HepG2 (cell line): ENCODE measurements at regions not wholly inside any gene's neighbourhood (a gene's known extent, or its start where the extent isn't known, plus 50 kb on each side); places are given as distances from the start of the nearest gene placed in this dataset.

Experiments
- ATAC-seq: fragments of 200-7000 bp; cut with Tn5 transposase; 3 replicates; pipeline ENCODE4 v1.9.1; 2020; ENCODE audit warnings: mild to moderate bottlenecking, moderate library complexity
- BruUV-seq: library from RNA; stranded (reverse); fragments of 400-500 nt; replicated peaks from 2 replicates; lab custom pipeline; 2021; lab: Mats Ljungman, UMichigan
- CTCF ChIA-PET: fragments of 300-600 bp; formaldehyde crosslinking; extraction: SDS; loops from one replicate; lab custom pipeline; 2021; ENCODE audit warnings: low total read pairs, inconsistent platforms, low intra/inter-chr PET ratio; lab: Yijun Ruan, JAX
- POLR2A ChIA-PET: fragments of 350-600 bp; sonication (Branson Sonifier 250); formaldehyde crosslinking; loops from one replicate; lab custom pipeline; 2020; ENCODE audit warnings: antibody characterized with exemption, inconsistent platforms; lab: Yijun Ruan, JAX
- DNase-seq: peaks from one replicate; pipeline ENCODE4 v3.0.0-alpha.2; 2015; ENCODE audit warnings: low spot score
- FAIRE-seq: peaks from 3 replicates; lab custom pipeline; 2011; peaks lifted over from hg19 to GRCh38; lab: Jason Lieb, UNC
- H2AFZ ChIP-seq: one replicate; pipeline ENCODE4 v1.6.1; 2011; ENCODE audit warnings: low read length, inconsistent platforms
- H3K27ac ChIP-seq: fragments of 300-600 bp; 3 replicates; pipeline ENCODE4 v1.8.0; 2011; ENCODE audit warnings: mixed run types, mild to moderate bottlenecking, mixed read lengths, low read length, inconsistent platforms; ENCODE audit not compliant: insufficient read depth; ENCODE audit errors: extremely low read length
- H3K27me3 ChIP-seq, 2 experiments: fragments of 200-600 bp in 1 of 2; 2 replicates in 1 of 2; 3 replicates in 1 of 2; pipeline versions ENCODE4 v1.6.0 to v1.8.0; 2011; ENCODE audit warnings: low read length in 2 of 2, mild to moderate bottlenecking in 2 of 2, moderate library complexity in 2 of 2, inconsistent platforms in 1 of 2; ENCODE audit not compliant: insufficient read depth in 2 of 2, control insufficient read depth in 1 of 2
- H3K36me3 ChIP-seq, 2 experiments: fragments of 200-600 bp in 1 of 2; replicated peaks in 1 of 2; 2 replicates in 1 of 2; 3 replicates in 1 of 2; pipeline versions ENCODE4 v1.5.1 to v1.8.0; 2011; ENCODE audit warnings: low read length in 2 of 2, inconsistent platforms in 1 of 2; ENCODE audit not compliant: insufficient read depth in 2 of 2, control insufficient read depth in 1 of 2
- H3K4me1 ChIP-seq: 2 replicates; pipeline ENCODE4 v1.5.1; 2012; ENCODE audit warnings: low read length, inconsistent platforms; ENCODE audit not compliant: insufficient read depth
- H3K4me2 ChIP-seq: 2 replicates; pipeline ENCODE4 v1.6.0; 2011; ENCODE audit warnings: low read depth, low read length, inconsistent platforms
- H3K4me3 ChIP-seq, 3 experiments: fragments of 200-600 bp in 1 of 3; sonication (generic), shearing (Covaris generic) in 1 of 3; replicated peaks in 1 of 3; 2 replicates each; pipeline ENCODE4 v1.5.1; 2011 to 2016; ENCODE audit warnings: low read length in 3 of 3, inconsistent platforms in 2 of 3, low read depth in 2 of 3, mild to moderate bottlenecking in 2 of 3, control low read depth in 1 of 3, mixed read lengths in 1 of 3; ENCODE audit not compliant: insufficient read depth in 1 of 3
- H3K79me2 ChIP-seq: one replicate; pipeline ENCODE4 v1.6.1; 2011; ENCODE audit warnings: low read length, inconsistent platforms; ENCODE audit not compliant: insufficient read depth
- H3K9ac ChIP-seq: 2 replicates; pipeline ENCODE4 v1.6.0; 2011; ENCODE audit warnings: mild to moderate bottlenecking, low read depth, low read length, inconsistent platforms; ENCODE audit not compliant: insufficient read depth
- H3K9me3 ChIP-seq: 2 replicates; pipeline ENCODE4 v1.5.1; 2012; ENCODE audit warnings: mild to moderate bottlenecking, low read length
- H4K20me1 ChIP-seq: 2 replicates; pipeline ENCODE4 v1.6.0; 2011; ENCODE audit warnings: inconsistent platforms, mild to moderate bottlenecking, low read length, moderate library complexity; ENCODE audit not compliant: insufficient read depth
- AGO2 ChIP-seq: fragments of 200-400 bp; formaldehyde crosslinking; optimal IDR thresholded peaks from 2 replicates; pipeline ENCODE3; 2017; ENCODE audit warnings: mild to moderate bottlenecking, low read depth, low read length, moderate library complexity
- BRD4 ChIP-seq: sonication (generic); formaldehyde crosslinking; IDR thresholded peaks from 2 replicates; pipeline ENCODE4 v1.4.0; 2020; ENCODE audit warnings: missing genetic modification reagents
- KLF13 ChIP-seq: sonication (generic); formaldehyde crosslinking; IDR thresholded peaks from 2 replicates; pipeline ENCODE4 v1.4.0; 2020; ENCODE audit warnings: mild to moderate bottlenecking, missing genetic modification reagents
- KMT2A ChIP-seq: sonication (generic); formaldehyde crosslinking; IDR thresholded peaks from 2 replicates; pipeline ENCODE4 v1.4.0; 2020; ENCODE audit warnings: missing genetic modification reagents
- LBX2 ChIP-seq: sonication (generic); formaldehyde crosslinking; IDR thresholded peaks from 2 replicates; pipeline ENCODE4 v1.5.0; 2020; ENCODE audit warnings: missing genetic modification reagents, mild to moderate bottlenecking, borderline replicate concordance
- MIXL1 ChIP-seq: IDR thresholded peaks from 2 replicates; pipeline ENCODE4 v1.6.1; 2016
- MXD1 ChIP-seq: sonication (generic); formaldehyde crosslinking; IDR thresholded peaks from 2 replicates; pipeline ENCODE4 v1.4.0; 2020; ENCODE audit warnings: mild to moderate bottlenecking, missing genetic modification reagents
- RCOR2 ChIP-seq: IDR thresholded peaks from 2 replicates; pipeline ENCODE4 v1.6.1; 2016; ENCODE audit warnings: missing biosample characterization, missing genetic modification reagents
- SIX4 ChIP-seq: sonication (generic); formaldehyde crosslinking; IDR thresholded peaks from 2 replicates; pipeline ENCODE4 v1.4.0; 2020; ENCODE audit warnings: missing genetic modification reagents
- SPEN ChIP-seq: sonication (generic); formaldehyde crosslinking; IDR thresholded peaks from 2 replicates; pipeline ENCODE4 v1.5.1; 2020; ENCODE audit warnings: low read depth, mild to moderate bottlenecking, missing genetic modification reagents
- SUZ12 ChIP-seq: fragments of 150-350 bp; IDR thresholded peaks from 2 replicates; pipeline ENCODE4 v1.6.1; 2014; ENCODE audit warnings: low read depth, low read length
- ZBTB46 ChIP-seq: sonication (generic); formaldehyde crosslinking; IDR thresholded peaks from 2 replicates; pipeline ENCODE4 v1.4.0; 2020; ENCODE audit warnings: mild to moderate bottlenecking, missing genetic modification reagents, borderline replicate concordance
- ZFP1 ChIP-seq: IDR thresholded peaks from 2 replicates; pipeline ENCODE4 v1.6.1; 2016
- ZMAT3 ChIP-seq: sonication (generic); formaldehyde crosslinking; conservative IDR thresholded peaks from 2 replicates; pipeline ENCODE4 v1.7.0; 2021; ENCODE audit warnings: missing genetic modification reagents
- ZNF432 ChIP-seq: sonication (generic); formaldehyde crosslinking; IDR thresholded peaks from 2 replicates; pipeline ENCODE4 v1.5.0; 2020; ENCODE audit warnings: missing genetic modification reagents, mild to moderate bottlenecking, borderline replicate concordance
- ZNF451 ChIP-seq: sonication (generic); formaldehyde crosslinking; IDR thresholded peaks from 2 replicates; pipeline ENCODE4 v1.5.0; 2020; ENCODE audit warnings: mild to moderate bottlenecking, missing genetic modification reagents
- WGBS: methylation state at CpG from one replicate; pipeline ENCODE4 v1.1.6; 2017; ENCODE audit warnings: low lambda C conversion rate; 5-methylcytosine and 5-hydroxymethylcytosine counted together
- in situ Hi-C: cut with HindIII; loops from 2 replicates; pipeline ENCODE4 v1.10.0; 2017; ENCODE audit warnings: low pct_unique_long_range_greater_than_20kb; ENCODE audit not compliant: extremely low pct_ligation_motif_present
- intact Hi-C: fragments of 100-400 bp; cut with micrococcal nuclease; formaldehyde crosslinking; loops from one replicate; pipeline ENCODE4 v1.10.0; 2022; ENCODE audit not compliant: unreplicated experiment
- TF ChIP-seq, protein P1 (sequence below): sonication (generic); formaldehyde crosslinking; IDR thresholded peaks from 2 replicates; pipeline ENCODE4 v1.4.0; 2020; ENCODE audit warnings: missing genetic modification reagents

- TF ChIP-seq MXD1 (CRISPR knock-in tag) (no peak), ZBTB46 (CRISPR knock-in tag) (no peak), SPEN (CRISPR knock-in tag) (no peak)
These were observed 61.2 kb upstream of the ARHGAP20 start (continued) for GRCh38 chr11:110773442-110773841.

DNA sequence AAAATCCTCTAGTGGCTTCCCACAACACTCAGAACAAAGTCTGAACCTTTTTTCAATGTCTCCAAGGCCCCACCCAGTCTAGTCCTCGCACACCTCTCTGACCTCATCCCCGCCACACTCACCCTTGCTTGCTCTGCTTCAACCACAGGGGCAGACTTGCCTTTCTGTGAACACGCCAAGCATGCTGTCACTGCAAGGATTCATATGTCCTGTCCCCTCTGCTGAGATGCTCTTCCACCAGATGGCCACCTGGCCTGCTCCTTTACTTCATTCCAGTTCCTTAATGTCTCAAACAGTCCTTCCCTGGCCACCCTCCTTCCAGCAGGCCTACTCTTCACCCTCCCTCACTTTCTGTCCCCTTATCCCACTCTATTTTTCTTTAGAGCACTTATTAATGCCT, 60.6 kb upstream of the ARHGAP20 start:
- no peak for ATAC-seq
- Histone ChIP-seq H3K36me3 (no peaks in the 10 kb centered on the region), H2AFZ (no peak overlapping the region), H3K79me2 (no peaks in the 10 kb centered on the region), H3K4me3 (no peak overlapping the region), H4K20me1 (no peaks in the 10 kb centered on the region), H3K9me3 (no peaks in the 10 kb centered on the region), H3K4me2 (no peak overlapping the region), H3K4me1 (no peaks in the 10 kb centered on the region), H3K27ac (no peak overlapping the region), H3K9ac (no peak overlapping the region), H3K27me3 (no peaks in the 10 kb centered on the region)
- ChIA-PET CTCF (no interaction called here), POLR2A (no interaction called here)
- FAIRE-seq: no peak
- TF ChIP-seq MIXL1 (CRISPR knock-in tag) (no peak), KMT2A (CRISPR knock-in tag) (no peak), ZFP1 (CRISPR knock-in tag) (no peak), ZNF432 (CRISPR knock-in tag) (no peak), RCOR2 (CRISPR knock-in tag) (no peak), KLF13 (no peak), SUZ12 (no peak), ZNF451 (no peak), LBX2 (CRISPR knock-in tag) (no peak), BRD4 (CRISPR knock-in tag) (no peak), SIX4 (CRISPR knock-in tag) (no peak), AGO2 (no peak), ZMAT3 (CRISPR knock-in tag) (no peak)
- TF ChIP-seq, protein P1, sequence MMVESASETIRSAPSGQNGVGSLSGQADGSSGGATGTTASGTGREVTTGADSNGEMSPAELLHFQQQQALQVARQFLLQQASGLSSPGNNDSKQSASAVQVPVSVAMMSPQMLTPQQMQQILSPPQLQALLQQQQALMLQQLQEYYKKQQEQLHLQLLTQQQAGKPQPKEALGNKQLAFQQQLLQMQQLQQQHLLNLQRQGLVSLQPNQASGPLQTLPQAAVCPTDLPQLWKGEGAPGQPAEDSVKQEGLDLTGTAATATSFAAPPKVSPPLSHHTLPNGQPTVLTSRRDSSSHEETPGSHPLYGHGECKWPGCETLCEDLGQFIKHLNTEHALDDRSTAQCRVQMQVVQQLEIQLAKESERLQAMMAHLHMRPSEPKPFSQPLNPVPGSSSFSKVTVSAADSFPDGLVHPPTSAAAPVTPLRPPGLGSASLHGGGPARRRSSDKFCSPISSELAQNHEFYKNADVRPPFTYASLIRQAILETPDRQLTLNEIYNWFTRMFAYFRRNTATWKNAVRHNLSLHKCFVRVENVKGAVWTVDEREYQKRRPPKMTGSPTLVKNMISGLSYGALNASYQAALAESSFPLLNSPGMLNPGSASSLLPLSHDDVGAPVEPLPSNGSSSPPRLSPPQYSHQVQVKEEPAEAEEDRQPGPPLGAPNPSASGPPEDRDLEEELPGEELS (CRISPR knock-in tag): no peak
- 2% methylated on average over 3 of the region's 3 CpGs for whole genome bisulfite sequencing
- intact Hi-C loops (no loop called here), in situ Hi-C loops (no loop called here)
- no TSS peak for BruUV-seq
- DNase-seq: no peak
